ENCODE measurements at regions not wholly inside any gene's neighbourhood (a gene's known extent, or its start where the extent isn't known, plus 50 kb on each side); places are given as distances from the start of the nearest gene placed in this dataset.
"Not testable (repeated sequence)": the region's sequence is repeated elsewhere in the genome, so short reads cannot be mapped to it uniquely, and the experiment has no call there.

DNA sequence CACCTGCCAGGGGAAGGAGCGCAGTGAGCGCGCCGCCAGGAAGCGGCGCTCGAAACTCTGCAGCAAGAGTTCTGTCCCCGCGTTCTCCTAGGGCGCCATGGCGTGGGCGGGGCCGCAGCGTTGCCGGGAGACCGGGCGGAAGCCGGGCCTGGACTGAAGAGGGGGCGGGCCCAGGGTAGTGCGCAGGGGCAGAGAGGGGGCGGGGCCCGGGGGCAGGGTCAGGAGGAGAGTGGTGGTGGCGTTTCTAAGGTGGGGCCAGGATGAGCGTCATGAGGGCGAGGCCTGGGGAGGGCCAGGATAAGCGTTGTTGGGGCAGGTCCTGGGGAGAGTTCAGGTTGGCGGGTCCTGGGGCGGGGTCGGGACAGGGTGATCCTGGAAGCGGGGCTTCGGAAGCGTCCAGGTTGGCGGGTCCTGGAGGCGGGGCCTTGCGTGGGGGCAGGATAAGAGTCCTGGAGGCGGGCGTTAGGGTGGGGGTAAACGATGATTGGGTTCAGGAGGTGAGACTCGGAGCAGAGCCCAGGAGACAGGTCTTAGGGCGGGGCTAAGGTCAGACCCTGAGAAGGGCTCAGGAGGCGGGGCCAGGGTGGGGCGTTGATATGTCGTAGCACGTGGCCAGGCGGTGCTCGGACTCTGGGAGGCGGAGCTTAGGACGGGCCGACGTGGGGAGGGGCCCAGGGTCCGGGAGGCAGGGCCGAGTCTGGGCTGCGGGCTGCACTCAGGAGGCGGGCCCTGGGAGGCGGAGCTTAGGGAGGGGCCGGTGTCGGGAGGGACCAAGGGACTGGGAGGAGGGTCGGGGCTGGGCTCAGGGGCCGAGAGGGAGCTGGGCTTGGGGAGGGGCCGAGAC, 189.4 kb downstream of the ADRA2C start:
- DNase-seq (ENCODE audit: low spot score), result peak; percentile 100

DNA sequence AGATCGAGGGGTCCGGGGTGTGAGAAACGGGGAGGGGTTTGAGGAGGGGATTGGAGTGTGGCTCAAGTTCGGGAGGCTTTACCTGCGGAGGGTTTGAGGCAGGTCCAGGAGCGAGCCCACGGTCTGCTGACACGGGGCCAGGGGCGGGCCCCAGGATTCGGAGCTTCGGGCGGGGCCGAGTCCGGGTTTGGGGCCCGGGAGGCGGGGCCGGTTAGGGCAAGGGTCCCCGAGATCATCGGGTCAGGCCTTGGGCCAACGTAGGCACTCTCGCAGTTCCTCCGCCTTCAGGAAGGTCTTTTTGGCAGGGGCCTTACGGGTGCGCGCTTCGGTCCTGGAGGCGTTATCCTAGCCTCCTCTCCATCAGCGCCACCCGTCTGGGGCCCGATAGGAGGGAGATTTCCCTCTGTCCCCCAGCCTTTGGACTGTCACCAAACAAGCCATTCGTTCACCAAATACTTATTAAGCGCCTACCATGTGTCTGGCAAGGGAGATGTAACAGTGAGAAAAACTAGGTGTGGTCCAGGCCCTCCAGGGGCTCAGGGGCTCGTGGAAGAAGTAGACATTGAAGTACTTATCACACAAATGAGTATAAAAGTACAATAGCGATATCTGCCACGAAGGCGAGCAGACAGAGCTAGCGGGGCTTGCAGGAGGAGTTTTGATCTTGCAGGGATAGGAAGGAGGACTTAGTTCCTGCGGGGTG, 190.1 kb downstream of the ADRA2C start:
- DNase-seq (ENCODE audit: low spot score), result not testable (repeated sequence)

GRCh38 chr4:3961091-3961672, 195.0 kb downstream of the ADRA2C start:
- DNase-seq (ENCODE audit: low spot score), result not testable (repeated sequence)

DNA sequence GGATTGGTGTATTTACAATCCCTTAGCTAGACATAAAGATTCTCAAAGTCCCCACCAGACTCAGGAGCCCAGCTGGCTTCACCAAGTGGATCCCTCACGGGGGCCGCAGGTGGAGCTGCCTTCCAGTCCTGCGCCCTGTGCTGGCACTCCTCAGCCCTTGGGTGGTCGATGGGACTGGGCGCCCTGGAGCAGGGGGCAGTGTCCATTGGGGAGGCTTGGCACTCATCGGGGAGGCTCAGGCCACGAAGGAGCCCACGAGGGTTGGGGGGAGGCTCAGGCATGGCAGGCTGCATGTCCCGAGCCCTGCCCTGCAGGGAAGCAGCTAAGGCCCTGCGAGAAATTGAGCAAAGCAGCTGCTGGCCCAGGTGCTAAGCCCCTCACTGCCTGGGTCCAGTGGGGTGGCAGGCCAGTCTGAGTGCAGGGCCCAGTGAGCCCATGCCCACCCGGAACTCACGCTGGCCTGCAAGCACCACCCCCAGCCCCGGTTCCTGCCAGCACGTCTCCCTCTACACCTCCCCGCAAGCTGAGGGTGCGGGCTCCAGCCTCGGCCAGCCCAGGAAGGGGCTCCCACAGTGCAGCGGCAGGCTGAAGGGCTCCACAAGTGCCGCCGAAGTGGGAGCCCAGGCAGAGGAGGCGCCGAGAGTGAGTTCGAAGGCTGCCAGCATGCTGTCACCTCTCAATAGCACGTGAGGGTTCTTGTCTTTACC, 198.5 kb downstream of the ADRA2C start:
- not testable (repeated sequence) for DNase-seq (ENCODE audit: low spot score)

DNA sequence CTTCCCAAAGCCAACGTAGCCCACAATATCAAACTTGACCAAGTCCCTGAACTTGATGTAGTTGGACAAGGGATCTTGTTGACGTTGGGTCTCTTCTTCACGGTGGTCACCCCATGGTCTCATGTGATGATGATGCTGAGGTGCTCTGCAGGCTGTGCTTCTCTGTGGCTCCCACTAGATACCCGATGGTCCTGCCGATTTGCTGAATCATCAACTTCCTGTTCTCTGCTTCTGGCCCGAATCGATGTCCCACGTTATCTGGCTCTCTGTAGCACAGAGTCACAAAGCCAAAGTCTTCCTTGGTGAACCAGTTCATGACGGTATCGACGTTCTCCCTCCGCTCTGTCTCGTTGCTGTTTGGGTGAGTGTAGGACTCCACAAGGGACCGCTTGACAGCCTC, 201.0 kb downstream of the ADRA2C start:
- DNase-seq (ENCODE audit: low spot score), result not testable (repeated sequence)

DNA sequence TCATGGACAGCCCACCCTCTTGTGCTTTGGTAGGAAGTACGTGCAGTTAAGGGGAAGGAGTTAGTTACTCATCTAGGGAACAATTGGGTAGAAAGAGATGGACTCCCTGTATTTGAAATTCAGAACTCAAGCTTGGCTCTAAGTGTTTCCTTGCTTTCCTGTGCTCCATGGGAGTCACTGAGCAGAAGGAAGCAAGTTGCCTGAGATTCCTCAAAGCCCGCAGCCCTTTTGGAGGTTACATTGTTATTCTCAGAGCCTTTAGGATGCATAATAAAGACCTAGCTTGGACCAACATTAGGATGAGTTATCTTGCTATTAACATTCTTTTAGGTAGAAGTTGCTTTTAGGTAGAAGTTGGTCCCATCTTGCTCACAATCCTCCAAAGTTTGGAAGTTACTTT, 206.4 kb downstream of the ADRA2C start:
- not testable (repeated sequence) for DNase-seq (ENCODE audit: low spot score)

DNA sequence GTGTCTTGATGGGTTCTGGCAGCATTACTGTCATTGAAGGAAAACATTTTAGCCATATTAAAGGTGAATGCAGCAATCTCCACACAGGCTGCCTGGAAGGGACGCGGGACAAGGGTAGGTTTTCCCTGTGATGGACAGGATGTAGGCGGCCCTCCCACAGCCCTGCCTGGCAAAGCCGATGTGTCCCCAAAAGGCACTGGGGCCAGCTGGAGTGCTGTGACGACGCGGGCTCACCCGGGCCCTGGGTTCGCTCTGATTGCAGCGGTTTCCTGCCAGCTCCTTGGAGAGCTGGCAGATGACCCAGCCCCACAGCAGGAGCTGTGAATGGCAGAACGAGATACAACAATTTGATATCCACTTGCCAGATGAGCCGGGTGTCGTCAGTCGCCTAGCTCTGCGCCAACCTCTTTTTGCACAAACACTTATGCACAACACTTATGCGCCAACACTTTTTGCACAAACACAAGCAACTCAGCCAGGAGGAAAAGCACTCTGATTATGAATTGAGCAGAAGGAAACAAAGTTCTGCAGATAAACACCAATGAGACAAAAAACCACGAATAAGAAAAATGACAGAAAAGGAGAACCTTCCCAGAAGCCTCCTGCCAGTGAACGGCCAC, 207.5 kb downstream of the ADRA2C start:
- not testable (repeated sequence) for DNase-seq (ENCODE audit: low spot score)

DNA sequence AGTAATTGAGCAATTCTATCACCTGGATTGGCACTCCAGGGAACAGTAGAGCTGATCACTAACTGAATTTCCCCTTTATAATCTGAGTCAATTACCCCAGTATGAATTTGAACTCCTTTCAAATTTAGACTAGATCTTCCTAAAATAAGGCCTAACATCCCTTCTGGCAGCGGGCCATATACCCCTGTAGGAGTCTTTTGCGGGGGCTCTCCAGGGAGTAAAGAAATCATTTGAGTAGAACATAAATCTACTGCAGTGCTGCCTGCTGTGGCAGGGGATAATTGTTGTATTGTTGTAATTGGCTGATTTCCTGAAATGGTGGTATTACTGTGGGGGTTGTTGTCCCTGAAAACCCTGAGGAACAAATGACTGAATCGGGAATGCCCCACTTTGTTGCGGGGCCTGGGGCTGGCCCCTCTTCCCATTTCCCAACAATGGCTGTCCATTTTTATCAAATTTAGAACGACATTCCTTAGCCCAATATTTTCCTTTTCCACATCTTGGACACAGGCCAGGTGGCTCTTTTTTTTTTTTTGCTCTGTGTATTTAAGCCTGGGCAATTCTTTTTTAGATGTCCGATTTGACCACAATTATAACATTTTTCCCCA, 217.4 kb downstream of the ADRA2C start:
- DNase-seq (ENCODE audit: low spot score), result not testable (repeated sequence)

DNA sequence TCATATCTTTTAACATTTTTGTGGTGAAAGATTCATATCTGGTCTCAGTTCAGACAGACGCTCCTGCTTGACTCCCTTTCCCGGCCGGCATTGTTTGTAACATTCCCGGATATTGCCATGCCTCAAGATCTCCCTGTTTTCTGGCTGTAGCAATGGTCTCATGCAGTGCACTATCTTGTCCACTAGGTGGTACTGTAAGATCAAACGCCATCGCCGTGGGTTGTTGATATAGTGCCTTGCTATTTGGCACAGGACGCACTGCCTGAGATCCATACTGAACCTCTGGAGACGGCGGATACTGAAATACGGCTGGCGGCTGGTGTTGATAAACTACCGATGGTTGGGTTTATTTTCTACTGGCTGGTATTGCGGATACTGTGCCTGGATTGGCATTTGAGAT, 218.6 kb downstream of the ADRA2C start:
- not testable (repeated sequence) for DNase-seq (ENCODE audit: low spot score)

DNA sequence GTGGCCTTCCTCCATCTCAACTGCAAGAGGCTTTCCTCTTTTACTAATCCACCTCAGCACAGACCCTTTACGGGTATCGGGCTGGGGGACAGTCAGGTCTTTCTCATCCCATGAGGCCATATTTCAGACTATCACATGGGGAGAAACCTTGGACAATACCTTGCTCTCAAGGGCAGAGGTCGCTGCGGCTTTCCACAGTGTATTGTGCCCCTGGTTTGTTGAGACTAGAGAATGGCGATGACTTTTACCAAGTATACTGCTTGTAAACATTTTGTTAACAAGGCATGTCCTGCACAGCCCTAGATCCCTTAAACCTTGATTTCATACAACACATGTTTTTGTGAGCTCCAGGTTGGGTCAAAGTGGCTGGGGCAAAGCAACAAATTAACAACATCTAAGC, 220.2 kb downstream of the ADRA2C start:
- not testable (repeated sequence) for DNase-seq (ENCODE audit: low spot score)

DNA sequence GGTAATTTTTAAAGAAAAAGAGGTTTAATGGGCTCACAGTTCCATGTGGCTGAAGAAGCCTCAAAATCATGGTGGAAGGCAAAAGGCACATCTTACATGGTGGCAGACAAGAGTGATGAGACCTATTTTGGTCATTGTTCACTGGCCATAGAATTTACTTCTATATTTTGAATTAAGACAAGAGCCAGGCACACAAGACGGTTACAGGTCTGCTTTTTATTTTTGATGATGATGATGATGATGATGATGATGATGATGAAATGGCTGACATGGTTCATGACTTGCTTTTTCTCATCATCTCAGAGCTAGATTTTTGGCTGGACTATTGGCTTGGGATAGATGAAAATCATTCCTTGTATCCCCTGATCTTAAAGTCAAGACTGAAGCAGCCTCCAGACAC, 229.3 kb downstream of the OTOP1 start:
- DNase-seq (ENCODE audit: low spot score), result not testable (repeated sequence)

GRCh38 chr4:4004036-4004435, 222.7 kb downstream of the OTOP1 start:
- DNase-seq (ENCODE audit: low spot score), result not testable (repeated sequence)

- not testable (repeated sequence) for DNase-seq (ENCODE audit: low spot score)
Measured at GRCh38 chr4:4004702-4005101, 222.0 kb downstream of the OTOP1 start.

DNA sequence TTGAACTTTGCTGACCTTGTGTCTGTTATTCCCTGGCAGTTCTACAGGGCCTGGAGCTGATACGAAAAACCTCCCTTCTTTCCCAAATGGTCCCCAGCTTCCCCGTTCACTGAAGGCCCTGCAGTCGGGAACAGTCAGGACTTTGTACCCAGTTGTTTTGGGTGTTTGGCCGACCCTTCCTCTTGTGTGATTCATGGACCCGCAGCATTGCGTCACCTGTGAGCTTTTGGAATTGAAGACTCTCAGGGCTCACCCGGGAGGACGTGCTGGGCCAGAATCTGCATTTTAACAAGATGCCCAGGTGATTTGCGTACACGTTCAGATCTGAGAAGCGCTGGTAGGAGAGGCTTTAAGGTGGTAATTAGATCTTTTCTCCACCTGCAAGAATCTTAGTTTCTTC, 220.4 kb downstream of the OTOP1 start:
- DNase-seq (ENCODE audit: low spot score), result not testable (repeated sequence)

- not testable (repeated sequence) for DNase-seq (ENCODE audit: low spot score)
Measured at GRCh38 chr4:4019071-4019470, 207.7 kb downstream of the OTOP1 start.

GRCh38 chr4:4021161-4021560, 205.6 kb downstream of the OTOP1 start:
- not testable (repeated sequence) for DNase-seq (ENCODE audit: low spot score)

- DNase-seq (ENCODE audit: low spot score), result not testable (repeated sequence)
Measured at GRCh38 chr4:4026708-4027107, 200.0 kb downstream of the OTOP1 start.

DNA sequence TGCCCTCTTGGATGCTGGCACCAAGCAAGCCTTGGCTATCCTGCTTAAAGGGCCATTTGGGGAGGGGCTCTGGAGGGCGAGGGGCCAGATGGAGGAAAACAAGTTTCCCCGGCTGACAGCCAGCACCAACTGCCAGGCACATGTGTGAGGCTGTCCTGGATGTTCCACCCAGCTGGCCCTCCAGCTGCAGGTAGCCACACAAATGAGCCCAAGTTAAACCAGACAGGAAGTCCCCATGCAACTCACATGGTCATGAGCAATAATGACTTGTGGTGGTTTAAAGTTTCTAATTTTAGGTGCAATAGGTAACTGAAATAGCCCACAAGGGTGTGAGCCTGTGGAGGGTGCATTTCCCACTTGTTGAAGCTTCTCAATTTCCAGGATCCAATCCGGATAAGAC, 198.0 kb downstream of the OTOP1 start:
- DNase-seq (ENCODE audit: low spot score), result not testable (repeated sequence)

- not testable (repeated sequence) for DNase-seq (ENCODE audit: low spot score)
Measured at GRCh38 chr4:4030509-4030908, 196.2 kb downstream of the OTOP1 start.

DNA sequence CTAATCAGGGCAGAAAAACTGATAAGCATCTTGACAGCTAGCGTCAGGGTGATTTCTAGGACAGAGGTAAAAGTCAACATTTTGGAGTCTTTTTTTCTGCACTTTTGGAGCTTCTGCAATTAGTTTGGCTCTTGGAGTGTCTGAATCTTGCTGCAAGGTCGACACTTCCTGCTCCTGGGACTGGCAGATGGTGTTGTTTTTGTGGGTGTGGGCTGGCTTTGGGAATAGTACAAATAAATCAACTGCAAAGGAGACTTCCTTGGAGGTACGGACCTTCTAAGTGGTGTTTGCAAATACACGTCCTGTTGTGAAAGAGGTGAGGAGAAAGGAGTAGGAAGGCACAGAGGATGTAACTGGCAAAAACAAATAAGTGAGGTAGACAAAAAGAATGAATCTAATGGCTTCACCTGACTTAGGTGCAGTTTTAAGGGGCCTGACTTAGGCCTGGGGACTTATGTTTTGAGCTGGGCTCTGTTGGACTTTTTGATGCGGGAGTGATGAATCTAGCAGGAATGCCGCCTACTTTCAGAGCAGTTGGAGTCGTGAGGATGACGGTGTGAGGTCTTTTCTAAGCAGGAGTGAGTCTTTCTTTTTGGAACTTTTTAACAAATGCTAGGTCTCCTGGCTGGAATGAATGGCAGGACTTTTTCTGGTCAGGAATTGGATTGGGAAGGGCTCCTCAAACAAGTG, 195.1 kb downstream of the OTOP1 start:
- not testable (repeated sequence) for DNase-seq (ENCODE audit: low spot score)
